SK-N-MC (cell line): ENCODE measurements at regions not wholly inside any gene's neighbourhood (a gene's known extent, or its start where the extent isn't known, plus 50 kb on each side); places are given as distances from the start of the nearest gene placed in this dataset.

Source experiments
- DNase-seq: peaks from one replicate; pipeline ENCODE4 v3.0.0-alpha.2; 2011; ENCODE audit warnings: low read depth, low spot score
- H3K27ac ChIP-seq: fragments of 200-600 bp; sonication (generic); 2 replicates; pipeline ENCODE4 v1.5.1; 2016; ENCODE audit warnings: mixed run types
- H3K36me3 ChIP-seq: fragments of 200-600 bp; sonication (generic); 2 replicates; pipeline ENCODE4 v1.6.1; 2017; ENCODE audit warnings: antibody characterized with exemption, low read length, mixed read lengths; ENCODE audit not compliant: insufficient read depth
- H3K4me3 ChIP-seq: fragments of 200-600 bp; sonication (generic); 2 replicates; pipeline ENCODE4 v1.5.1; 2016
- H3K9ac ChIP-seq: fragments of 200-600 bp; sonication (generic); 2 replicates; pipeline ENCODE4 v1.8.0; 2017; ENCODE audit warnings: mixed run types, mixed read lengths; ENCODE audit not compliant: insufficient read length
- H3K9me3 ChIP-seq: fragments of 200-600 bp; sonication (generic); 2 replicates; pipeline ENCODE4 v1.6.1; 2017; ENCODE audit warnings: low read depth, mild to moderate bottlenecking, antibody characterized with exemption, low read length, moderate library complexity, mixed read lengths
- EZH2 ChIP-seq: fragments of 200-600 bp; sonication (generic); IDR thresholded peaks from one replicate; pipeline ENCODE4 v1.6.1; 2017; ENCODE audit warnings: antibody characterized with exemption
- FOXP2 ChIP-seq: optimal IDR thresholded peaks from 2 replicates; pipeline ENCODE3; 2011; ENCODE audit warnings: mild to moderate bottlenecking, moderate library complexity; ENCODE audit not compliant: insufficient read depth; ENCODE audit errors: extremely low read length, control extremely low read depth
- POLR2AphosphoS5 ChIP-seq: IDR thresholded peaks from 2 replicates; pipeline ENCODE4 v1.6.1; 2012; ENCODE audit warnings: mild to moderate bottlenecking, low read depth, low read length, borderline replicate concordance

DNA sequence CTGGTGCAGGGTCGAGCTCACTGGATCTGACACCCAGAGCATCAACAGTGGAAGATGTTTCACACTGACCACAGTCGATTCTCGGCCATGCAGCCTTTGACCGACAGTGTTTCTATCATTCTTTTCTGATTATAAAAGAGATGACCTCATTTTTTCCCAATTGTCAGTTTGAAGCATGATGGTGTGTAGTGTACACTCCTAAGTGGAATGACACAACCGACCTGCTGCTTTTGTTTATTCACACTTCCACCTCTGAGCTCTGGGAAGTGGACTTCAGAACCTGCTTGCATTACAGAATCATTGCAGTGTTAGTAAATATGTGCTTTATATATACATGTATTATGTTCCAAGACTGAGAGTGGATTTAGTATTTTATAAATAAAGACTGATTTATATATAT lies 128.6 kb downstream of the IRX2 start:
- TF ChIP-seq FOXP2 = no peak
- TF ChIP-seq EZH2 = no peak
- no peak overlapping the region for H3K4me3 ChIP-seq
- H3K9ac ChIP-seq = no peak overlapping the region
- no peaks in the 10 kb centered on the region for H3K36me3 ChIP-seq
- H3K27ac ChIP-seq = no peak overlapping the region
- no peaks in the 10 kb centered on the region for H3K9me3 ChIP-seq
- no peak for DNase-seq

DNA sequence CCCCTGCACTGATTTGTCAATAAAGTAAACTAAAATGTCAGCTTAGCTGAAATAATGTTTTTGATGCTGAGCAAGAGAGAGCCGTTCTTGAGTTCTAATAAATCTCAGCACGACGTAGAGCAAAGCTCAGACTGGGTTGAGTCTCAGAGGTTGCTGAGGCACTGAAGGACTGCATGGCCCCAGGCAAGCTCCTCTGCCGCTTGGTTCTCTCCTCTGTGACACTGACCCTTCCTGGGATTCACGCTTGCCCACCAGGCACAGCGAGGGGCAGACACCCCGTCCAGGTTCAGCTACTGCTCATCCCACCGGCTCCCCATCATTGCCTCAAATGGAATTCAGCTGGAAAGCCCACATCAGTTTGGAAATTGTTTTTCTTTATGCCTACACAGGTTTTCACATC lies 129.8 kb downstream of the IRX2 start:
- no peak overlapping the region for H3K27ac ChIP-seq
- no peak overlapping the region for H3K9ac ChIP-seq
- no peaks in the 10 kb centered on the region for H3K36me3 ChIP-seq
- no peak overlapping the region for H3K4me3 ChIP-seq
- DNase-seq = no peak
- H3K9me3 ChIP-seq = no peaks in the 10 kb centered on the region
- no peak for TF ChIP-seq POLR2AphosphoS5

- no peak for TF ChIP-seq EZH2
- no peak for TF ChIP-seq POLR2AphosphoS5
- TF ChIP-seq FOXP2 = no peak
- Histone ChIP-seq H3K9me3 (no peaks in the 10 kb centered on the region), H3K27ac (no peak overlapping the region), H3K36me3 (no peaks in the 10 kb centered on the region), H3K4me3 (no peak overlapping the region), H3K9ac (no peak overlapping the region)
- DNase-seq = no peak
Observed at GRCh38 chr5:2619216-2619615, 132.3 kb downstream of the IRX2 start.

DNA sequence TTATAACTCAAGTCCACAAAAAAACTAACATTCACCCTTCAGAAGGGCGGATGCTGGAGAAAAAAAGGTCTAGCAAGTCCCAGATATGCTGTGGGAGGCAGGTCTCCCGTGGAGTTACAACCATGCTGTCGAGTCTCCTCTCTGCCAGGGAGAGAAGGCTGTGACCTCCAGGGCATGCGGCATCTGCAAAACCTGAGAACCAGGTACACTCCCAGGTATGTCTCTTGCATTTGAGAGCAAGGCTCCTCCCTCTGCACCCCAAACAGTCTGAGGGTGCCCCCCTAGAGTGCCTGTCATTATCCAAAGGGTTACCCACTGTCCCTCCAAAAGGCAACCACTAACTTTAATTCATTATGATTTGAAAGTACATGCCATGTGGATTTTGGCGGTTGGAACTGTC lies 134.0 kb downstream of the IRX2 start:
- no peak for DNase-seq
- TF ChIP-seq POLR2AphosphoS5 (no peak), FOXP2 (no peak), EZH2 (no peak)
- no peaks in the 10 kb centered on the region for H3K36me3 ChIP-seq
- no peak overlapping the region for H3K4me3 ChIP-seq
- no peak overlapping the region for H3K27ac ChIP-seq
- H3K9ac ChIP-seq = no peak overlapping the region
- H3K9me3 ChIP-seq = no peaks in the 10 kb centered on the region

- Histone ChIP-seq H3K27ac (no peak overlapping the region), H3K9ac (no peak overlapping the region), H3K4me3 (no peak overlapping the region), H3K9me3 (no peaks in the 10 kb centered on the region), H3K36me3 (no peaks in the 10 kb centered on the region)
- no peak for DNase-seq
- TF ChIP-seq FOXP2 (no peak), POLR2AphosphoS5 (no peak), EZH2 (no peak)
Observed at GRCh38 chr5:2615917-2616316, 135.6 kb downstream of the IRX2 start.

DNA sequence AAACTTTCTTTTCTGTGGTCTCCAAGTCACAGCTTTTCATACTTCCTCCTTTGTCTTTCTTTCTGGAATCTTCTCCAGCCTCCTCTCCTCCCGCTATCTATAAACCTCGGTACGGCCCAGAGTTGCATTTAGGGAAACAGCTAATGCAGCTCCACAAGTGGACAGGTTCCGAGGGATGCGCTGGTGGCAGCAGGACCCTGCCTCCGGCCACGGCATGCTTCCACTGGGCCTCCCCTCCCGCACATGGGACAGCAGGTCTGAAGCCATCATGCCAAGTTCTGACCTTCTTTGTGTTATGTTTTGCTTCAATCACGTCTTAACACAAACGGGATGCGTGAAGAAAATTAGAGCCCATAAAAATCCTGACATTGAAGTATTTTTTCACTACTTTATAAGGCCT lies 136.9 kb downstream of the IRX2 start:
- TF ChIP-seq EZH2 (no peak), POLR2AphosphoS5 (no peak), FOXP2 (no peak)
- DNase-seq = no peak
- no peak overlapping the region for H3K4me3 ChIP-seq
- no peaks in the 10 kb centered on the region for H3K9me3 ChIP-seq
- H3K27ac ChIP-seq = no peak overlapping the region
- H3K36me3 ChIP-seq = no peaks in the 10 kb centered on the region
- no peak overlapping the region for H3K9ac ChIP-seq

GRCh38 chr5:2611659-2612058 lies 139.8 kb downstream of the IRX2 start:
- DNase-seq = no peak
- Histone ChIP-seq H3K4me3 (no peak overlapping the region), H3K9ac (no peak overlapping the region), H3K27ac (no peak overlapping the region), H3K9me3 (no peaks in the 10 kb centered on the region), H3K36me3 (no peaks in the 10 kb centered on the region)
- TF ChIP-seq FOXP2 = no peak
- no peak for TF ChIP-seq EZH2
- TF ChIP-seq POLR2AphosphoS5 = no peak

- Histone ChIP-seq H3K9me3 (no peaks in the 10 kb centered on the region), H3K36me3 (no peaks in the 10 kb centered on the region), H3K9ac (no peak overlapping the region), H3K27ac (no peak overlapping the region), H3K4me3 (no peak overlapping the region)
- DNase-seq = no peak
- no peak for TF ChIP-seq EZH2
- no peak for TF ChIP-seq FOXP2
- TF ChIP-seq POLR2AphosphoS5 = no peak
Observed at GRCh38 chr5:2610986-2611385, 140.5 kb downstream of the IRX2 start.

DNA sequence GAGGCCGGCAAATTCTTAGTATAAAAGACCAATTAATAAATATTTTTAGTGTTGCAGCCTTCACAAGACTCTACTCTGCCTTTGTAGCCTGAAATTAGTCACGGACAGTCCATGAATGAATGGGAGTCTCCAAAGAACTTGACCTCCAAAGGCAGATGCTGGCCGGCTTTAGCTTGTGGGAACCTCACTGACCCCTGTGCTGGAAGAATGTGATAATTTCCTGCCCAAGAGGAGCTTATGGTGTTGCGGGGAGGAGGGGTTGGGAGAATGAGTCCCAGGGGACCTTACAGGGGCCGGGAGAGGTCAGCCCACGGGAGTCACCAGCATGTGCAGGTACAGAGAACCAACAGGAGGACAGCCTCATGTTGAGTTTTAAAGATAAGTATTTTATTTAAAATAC lies 143.1 kb downstream of the IRX2 start:
- no peaks in the 10 kb centered on the region for H3K36me3 ChIP-seq
- TF ChIP-seq FOXP2 (no peak), EZH2 (no peak), POLR2AphosphoS5 (no peak)
- H3K9ac ChIP-seq = no peak overlapping the region
- no peak overlapping the region for H3K4me3 ChIP-seq
- DNase-seq = no peak
- no peaks in the 10 kb centered on the region for H3K9me3 ChIP-seq
- H3K27ac ChIP-seq = no peak overlapping the region

DNA sequence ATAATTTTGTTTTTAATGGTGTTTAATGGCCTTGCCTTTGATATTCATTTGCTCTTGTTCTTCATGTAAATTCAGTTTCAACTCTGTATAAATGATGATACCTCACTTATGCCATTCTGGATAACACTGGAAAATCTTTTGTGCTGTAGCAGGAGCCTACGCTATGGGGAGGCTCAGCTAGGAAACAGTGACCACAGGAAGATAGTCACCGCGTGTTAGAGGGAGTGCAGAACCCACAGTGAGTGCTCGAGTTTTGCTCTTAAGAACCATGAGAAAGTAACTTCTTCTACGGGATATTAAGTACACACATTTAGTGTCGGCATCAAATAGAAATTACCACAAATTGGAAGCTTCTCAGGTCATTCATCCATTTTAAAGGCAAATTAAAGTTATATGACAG lies 143.9 kb downstream of the IRX2 start:
- TF ChIP-seq POLR2AphosphoS5 (no peak), FOXP2 (no peak), EZH2 (no peak)
- Histone ChIP-seq H3K9ac (no peak overlapping the region), H3K9me3 (no peaks in the 10 kb centered on the region), H3K36me3 (no peaks in the 10 kb centered on the region), H3K4me3 (no peak overlapping the region), H3K27ac (no peak overlapping the region)
- no peak for DNase-seq

GRCh38 chr5:2603272-2603575 lies 148.3 kb downstream of the IRX2 start:
- no peaks in the 10 kb centered on the region for H3K36me3 ChIP-seq
- no peak overlapping the region for H3K4me3 ChIP-seq
- no peak for DNase-seq
- no peaks in the 10 kb centered on the region for H3K9me3 ChIP-seq
- H3K27ac ChIP-seq = no peak overlapping the region
- TF ChIP-seq POLR2AphosphoS5 = no peak
- no peak overlapping the region for H3K9ac ChIP-seq
